CD4-positive, alpha-beta T cell treated with Interleukin-12 subunit alpha and Interleukin-12 subunit beta, for 1 hour (primary cell): ENCODE measurements at regions not wholly inside any gene's neighbourhood (a gene's known extent, or its start where the extent isn't known, plus 50 kb on each side); places are given as distances from the start of the nearest gene placed in this dataset.

Experiments used
- DNase-seq: peaks from one replicate; pipeline ENCODE4 v3.0.0-alpha.2; 2020

DNA sequence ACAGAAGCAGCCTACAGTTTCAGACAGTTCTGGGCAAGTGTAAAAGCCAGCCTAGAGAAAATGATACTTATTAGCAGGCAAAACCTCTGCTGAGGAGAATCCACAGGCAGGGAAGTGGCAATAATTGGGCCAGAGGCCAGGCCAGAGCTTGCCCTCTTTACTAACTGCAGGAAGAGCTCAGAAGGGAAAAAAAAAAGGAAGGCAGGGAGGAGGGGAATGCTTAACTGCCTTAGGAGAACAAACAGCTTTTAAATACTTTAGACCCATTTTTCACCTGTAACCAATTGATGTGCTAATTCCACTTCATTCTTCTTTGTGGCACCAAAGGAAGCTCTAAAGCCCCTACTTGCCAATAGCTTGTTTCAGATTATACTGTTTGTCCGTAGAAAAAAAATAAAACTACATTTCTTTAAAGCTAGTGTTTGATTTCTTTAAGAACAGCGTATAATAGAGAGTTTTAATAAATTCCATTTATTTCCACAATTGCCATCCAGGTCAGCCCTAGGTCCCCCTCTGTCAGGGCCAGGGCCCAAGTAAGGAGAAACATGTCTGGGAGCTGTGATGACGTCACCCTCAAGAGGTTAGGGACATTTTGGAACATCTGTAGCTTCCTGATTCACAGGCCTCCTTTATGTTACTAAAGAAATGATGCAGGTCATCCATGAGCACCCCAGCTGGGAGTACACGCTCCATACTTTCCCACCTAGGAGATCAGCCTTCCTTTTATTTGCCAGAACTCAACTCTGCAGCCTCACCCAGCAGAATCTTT, 384.3 kb downstream of the CDC5L start:
- no peak for DNase-seq

DNA sequence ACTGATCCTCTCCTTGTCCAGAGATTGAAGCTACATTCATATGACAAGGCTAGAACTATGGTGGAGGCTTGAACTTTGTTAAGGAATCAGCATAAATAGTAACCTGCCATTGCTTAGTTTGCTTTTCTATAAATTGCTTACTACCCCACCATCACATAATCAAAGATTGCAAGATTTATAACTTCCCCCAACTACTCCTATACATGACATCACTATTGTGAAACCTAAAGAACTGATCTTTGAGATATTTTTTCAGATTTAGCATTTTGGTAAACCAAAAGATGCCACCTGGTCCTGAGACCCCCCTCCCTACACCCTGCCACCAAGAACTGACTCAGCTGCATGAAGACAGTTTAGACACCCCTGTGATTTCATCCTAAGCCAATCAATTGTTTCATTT, 385.3 kb downstream of the CDC5L start:
- no peak for DNase-seq

DNA sequence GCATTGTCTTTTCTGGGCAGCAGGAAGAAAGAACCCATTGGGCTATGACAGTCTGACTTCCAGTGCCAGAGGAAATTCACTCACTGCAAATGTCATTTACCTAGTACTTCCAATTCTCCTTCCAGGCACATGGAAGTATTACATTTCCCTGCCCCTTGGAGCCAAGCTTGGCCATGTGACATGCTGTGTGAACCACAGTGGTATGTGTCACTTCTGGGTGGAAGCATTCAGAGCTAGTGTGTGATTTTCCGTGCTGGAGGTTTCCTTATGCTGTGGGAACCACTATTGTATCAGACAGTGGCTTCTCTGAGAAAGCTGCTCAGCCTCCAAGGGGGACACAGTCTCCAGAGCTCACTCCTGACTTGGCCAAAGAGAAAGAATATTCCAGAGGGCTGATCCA, 387.6 kb downstream of the CDC5L start:
- DNase-seq: no peak

DNA sequence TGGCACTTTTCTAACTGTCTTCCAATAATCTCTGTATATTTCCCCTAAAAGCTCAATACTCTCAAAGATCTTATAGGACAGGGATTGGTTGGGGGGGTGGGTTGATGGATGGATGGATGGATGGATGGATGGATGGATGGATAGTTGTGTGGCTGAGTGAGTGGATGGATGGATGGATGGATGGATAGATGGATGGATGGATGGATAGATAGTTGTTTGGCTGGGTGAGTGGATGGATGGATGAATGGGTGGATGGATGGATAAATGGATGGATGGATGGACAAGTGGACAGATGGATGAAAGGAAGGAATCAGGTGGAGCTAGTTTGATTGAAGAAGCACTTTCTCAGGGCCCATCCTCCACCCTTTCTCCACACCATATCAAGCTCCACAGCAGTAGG, 388.8 kb downstream of the CDC5L start:
- DNase-seq: no peak

DNA sequence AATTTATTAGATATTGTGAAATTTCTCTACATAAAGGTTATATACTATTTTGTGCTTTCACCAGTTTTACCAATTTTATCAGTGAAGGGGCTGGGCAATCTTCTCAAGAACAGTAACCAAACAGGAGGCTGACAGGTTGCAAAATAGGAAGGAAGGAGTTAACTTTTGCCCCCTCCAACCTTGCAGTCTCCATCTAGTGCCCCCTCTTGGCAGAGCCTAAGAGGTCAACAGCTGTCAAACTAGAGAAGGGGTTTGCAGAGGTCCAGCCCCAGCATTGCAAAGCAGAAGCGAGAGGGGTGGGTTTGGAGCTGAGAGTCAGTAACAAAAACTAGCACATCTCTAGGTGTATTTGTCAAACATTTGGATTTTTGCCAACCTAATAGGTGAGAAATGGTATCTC, 391.0 kb downstream of the CDC5L start:
- DNase-seq: no peak
